ENCODE measurements at regions not wholly inside any gene's neighbourhood (a gene's known extent, or its start where the extent isn't known, plus 50 kb on each side); places are given as distances from the start of the nearest gene placed in this dataset.

GRCh38 chr21:41651830-41652229 lies 115.0 kb downstream of the RIPK4 start:
- no peak for DNase-seq (ENCODE audit: low read depth)
- TF ChIP-seq, protein P1, sequence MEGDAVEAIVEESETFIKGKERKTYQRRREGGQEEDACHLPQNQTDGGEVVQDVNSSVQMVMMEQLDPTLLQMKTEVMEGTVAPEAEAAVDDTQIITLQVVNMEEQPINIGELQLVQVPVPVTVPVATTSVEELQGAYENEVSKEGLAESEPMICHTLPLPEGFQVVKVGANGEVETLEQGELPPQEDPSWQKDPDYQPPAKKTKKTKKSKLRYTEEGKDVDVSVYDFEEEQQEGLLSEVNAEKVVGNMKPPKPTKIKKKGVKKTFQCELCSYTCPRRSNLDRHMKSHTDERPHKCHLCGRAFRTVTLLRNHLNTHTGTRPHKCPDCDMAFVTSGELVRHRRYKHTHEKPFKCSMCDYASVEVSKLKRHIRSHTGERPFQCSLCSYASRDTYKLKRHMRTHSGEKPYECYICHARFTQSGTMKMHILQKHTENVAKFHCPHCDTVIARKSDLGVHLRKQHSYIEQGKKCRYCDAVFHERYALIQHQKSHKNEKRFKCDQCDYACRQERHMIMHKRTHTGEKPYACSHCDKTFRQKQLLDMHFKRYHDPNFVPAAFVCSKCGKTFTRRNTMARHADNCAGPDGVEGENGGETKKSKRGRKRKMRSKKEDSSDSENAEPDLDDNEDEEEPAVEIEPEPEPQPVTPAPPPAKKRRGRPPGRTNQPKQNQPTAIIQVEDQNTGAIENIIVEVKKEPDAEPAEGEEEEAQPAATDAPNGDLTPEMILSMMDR (conservative IDR thresholded peaks at IDR 0.05; ENCODE audit: low read depth, low read length) = no peak
- no peak overlapping the region for H3K4me3 ChIP-seq (ENCODE audit: low read depth, low read length)

DNA sequence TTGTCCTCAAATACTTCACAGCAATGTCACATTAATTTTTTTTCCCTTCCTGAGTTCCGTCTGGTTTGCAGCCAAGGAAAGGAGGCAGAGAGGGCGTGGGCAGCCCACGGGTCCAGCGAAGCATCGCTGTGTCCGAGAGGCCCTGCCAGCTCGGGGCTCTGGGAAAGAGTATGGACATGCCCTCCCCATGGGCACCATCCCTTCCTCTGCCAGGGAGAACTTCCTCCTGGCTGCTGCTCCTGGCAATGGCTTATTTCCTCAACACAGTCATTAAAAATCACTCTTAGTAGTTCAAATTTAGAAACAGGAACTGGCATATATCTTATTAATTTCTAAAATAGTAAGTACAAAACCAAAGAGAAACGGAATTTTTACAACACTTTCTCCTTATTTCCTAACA lies 115.4 kb downstream of the RIPK4 start:
- DNase-seq (ENCODE audit: low read depth) = no peak
- TF ChIP-seq, protein P1 (conservative IDR thresholded peaks at IDR 0.05; ENCODE audit: low read depth, low read length) = no peak
- no peak overlapping the region for H3K4me3 ChIP-seq (ENCODE audit: low read depth, low read length)

DNA sequence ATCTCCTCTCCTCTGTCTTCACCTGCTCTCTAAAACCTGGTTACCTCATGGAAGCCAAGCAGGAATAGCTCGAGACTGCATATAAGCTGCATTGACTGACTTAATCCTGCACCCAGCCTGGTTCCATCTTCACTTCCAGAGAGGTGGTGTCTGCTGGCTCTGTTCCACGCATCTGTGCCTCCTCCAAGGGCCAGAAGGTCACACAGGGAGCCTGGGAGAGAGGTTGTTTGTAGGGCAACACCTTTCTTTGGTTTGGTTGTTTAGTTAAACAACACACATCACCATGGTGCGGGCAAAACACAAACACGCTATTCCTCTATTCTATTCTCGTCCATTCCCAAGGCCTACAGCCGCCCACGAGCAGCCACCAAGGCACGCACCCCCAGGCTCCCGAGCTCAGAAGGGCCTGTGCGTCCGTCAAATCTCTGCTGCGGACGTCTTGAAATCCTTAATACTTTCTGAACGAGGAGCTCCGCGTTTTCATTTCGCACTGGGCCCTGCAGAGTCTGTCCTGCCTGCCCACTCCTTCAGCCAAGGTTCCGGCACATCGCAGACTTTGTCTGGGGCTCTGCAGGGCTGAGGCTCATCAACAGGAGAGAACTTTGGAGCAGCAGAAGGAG lies 116.2 kb downstream of the RIPK4 start:
- TF ChIP-seq, protein P1 (conservative IDR thresholded peaks at IDR 0.05; ENCODE audit: low read depth, low read length) = no peak
- H3K4me3 ChIP-seq (ENCODE audit: low read depth, low read length) = no peak overlapping the region
- DNase-seq (ENCODE audit: low read depth) = no peak

DNA sequence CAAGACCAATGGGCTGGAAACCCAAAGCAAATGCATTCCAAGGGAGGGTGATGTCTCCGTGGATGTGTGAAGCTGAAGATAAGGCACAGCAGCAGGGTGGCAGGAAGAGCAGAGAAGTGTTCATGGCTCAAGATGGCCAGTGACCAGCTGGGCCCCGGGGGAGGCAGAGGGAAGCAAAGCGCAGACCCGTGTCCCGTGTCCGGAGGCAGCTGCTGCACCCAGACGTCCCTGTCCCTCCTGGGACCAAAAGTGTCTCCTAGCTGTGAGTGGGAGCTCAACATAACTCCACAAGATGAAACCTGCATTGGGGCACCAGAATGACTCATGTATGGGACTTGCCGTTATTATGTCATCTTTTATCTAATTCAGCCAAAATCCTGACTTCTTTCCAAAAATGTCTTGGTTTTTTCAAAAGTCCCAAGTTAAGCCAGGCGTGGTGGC lies 118.2 kb downstream of the RIPK4 start:
- H3K4me3 ChIP-seq (ENCODE audit: low read depth, low read length) = no peak overlapping the region
- DNase-seq (ENCODE audit: low read depth) = peak; percentile 55
- TF ChIP-seq, protein P1 (conservative IDR thresholded peaks at IDR 0.05; ENCODE audit: low read depth, low read length) = no peak

DNA sequence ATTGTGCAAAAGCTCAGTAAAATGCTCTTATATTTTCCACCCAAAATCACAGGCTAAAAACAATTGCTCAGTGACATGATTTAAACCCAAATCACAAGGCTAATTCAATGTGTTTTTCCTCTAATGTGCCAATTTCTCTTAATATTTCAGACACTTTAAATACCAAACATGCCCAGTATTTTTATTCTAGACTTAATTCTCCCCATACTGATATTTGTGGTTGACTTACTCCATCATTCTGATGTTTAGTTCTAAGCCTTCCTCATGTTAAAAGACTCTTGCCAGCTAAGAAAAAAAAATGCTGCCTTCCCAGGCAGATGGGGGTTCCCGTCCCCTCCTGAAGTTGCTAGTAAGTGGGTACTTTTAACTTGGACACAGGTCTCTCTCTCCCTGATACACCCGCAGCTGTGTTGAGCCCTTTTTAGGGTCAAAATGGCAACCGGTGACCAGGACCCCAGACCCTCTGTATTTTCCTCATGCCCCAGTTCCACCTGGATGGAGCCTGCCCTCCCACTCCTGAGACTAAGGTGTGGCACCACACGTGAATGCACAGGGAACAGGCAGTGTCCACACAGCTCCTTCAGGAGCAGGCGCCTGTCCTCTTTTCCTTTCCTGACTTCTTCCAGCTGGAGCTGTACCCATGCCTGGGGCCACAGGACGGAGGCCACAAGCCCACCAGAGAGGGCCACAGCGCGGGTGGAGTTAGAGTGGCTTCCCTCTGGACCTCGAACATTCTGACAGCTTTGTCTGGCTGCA lies 118.9 kb downstream of the RIPK4 start:
- TF ChIP-seq, protein P1 (conservative IDR thresholded peaks at IDR 0.05; ENCODE audit: low read depth, low read length) = no peak
- DNase-seq (ENCODE audit: low read depth) = no peak
- H3K4me3 ChIP-seq (ENCODE audit: low read depth, low read length) = no peak overlapping the region

- peak; percentile 30 for DNase-seq (ENCODE audit: low read depth)
- no peak overlapping the region for H3K4me3 ChIP-seq (ENCODE audit: low read depth, low read length)
- TF ChIP-seq, protein P1 (conservative IDR thresholded peaks at IDR 0.05; ENCODE audit: low read depth, low read length) = no peak
Measured at GRCh38 chr21:41643246-41643966, 123.4 kb downstream of the RIPK4 start.
